SK-N-MC (cell line): ENCODE measurements at regions not wholly inside any gene's neighbourhood (a gene's known extent, or its start where the extent isn't known, plus 50 kb on each side); places are given as distances from the start of the nearest gene placed in this dataset.

Experiments
- EZH2 ChIP-seq: fragments of 200-600 bp; sonication (generic); IDR thresholded peaks from one replicate; pipeline ENCODE4 v1.6.1; 2017; ENCODE audit warnings: antibody characterized with exemption
- POLR2AphosphoS5 ChIP-seq: IDR thresholded peaks from 2 replicates; pipeline ENCODE4 v1.6.1; 2012; ENCODE audit warnings: mild to moderate bottlenecking, low read depth, low read length, borderline replicate concordance

GRCh38 chr13:40235160-40235796, 431.2 kb downstream of the FOXO1 start:
- TF ChIP-seq EZH2, result no peak
- TF ChIP-seq POLR2AphosphoS5, result no peak
